H1 (cell line): ENCODE measurements at regions not wholly inside any gene's neighbourhood (a gene's known extent, or its start where the extent isn't known, plus 50 kb on each side); places are given as distances from the start of the nearest gene placed in this dataset.

ENCODE experiments used
- EZH2 ChIP-seq: fragments of 200-600 bp; sonication (generic); IDR thresholded peaks from 2 replicates; pipeline ENCODE4 v1.7.1; 2012; ENCODE audit warnings: low read depth, mild to moderate bottlenecking, moderate library complexity, low read length, inconsistent platforms; ENCODE audit not compliant: severe bottlenecking
- PHF8 ChIP-seq: fragments of 200-600 bp; sonication (generic); conservative IDR thresholded peaks from 2 replicates; pipeline ENCODE4 v1.7.1; 2012; ENCODE audit warnings: low read depth, mild to moderate bottlenecking, inconsistent platforms, low read length, moderate library complexity
- RBBP5 ChIP-seq: IDR thresholded peaks from 2 replicates; pipeline ENCODE4 v1.7.1; 2012; ENCODE audit warnings: low read depth, mild to moderate bottlenecking, inconsistent platforms, low read length, moderate library complexity, borderline replicate concordance
- SIN3A ChIP-seq, 2 experiments: IDR thresholded peaks in 1 of 2; conservative IDR thresholded peaks in 1 of 2; 2 replicates each; pipeline ENCODE4 v1.6.1; 2011 to 2012; ENCODE audit warnings: low read length in 2 of 2, improper control_type of control experiment in 1 of 2, low read depth in 1 of 2, mild to moderate bottlenecking in 1 of 2
- TAF1 ChIP-seq: IDR thresholded peaks from 2 replicates; pipeline ENCODE4 v1.6.1; 2011; ENCODE audit warnings: mild to moderate bottlenecking, low read depth, low read length
- TF ChIP-seq, protein P1 (sequence below): IDR thresholded peaks from 2 replicates; pipeline ENCODE4 v1.6.1; 2011; ENCODE audit warnings: low read depth, mild to moderate bottlenecking, low read length; ENCODE audit not compliant: insufficient read depth
- TF ChIP-seq, protein P2 (sequence below): IDR thresholded peaks from 2 replicates; pipeline ENCODE4 v1.6.1; 2012; ENCODE audit warnings: inconsistent platforms

DNA sequence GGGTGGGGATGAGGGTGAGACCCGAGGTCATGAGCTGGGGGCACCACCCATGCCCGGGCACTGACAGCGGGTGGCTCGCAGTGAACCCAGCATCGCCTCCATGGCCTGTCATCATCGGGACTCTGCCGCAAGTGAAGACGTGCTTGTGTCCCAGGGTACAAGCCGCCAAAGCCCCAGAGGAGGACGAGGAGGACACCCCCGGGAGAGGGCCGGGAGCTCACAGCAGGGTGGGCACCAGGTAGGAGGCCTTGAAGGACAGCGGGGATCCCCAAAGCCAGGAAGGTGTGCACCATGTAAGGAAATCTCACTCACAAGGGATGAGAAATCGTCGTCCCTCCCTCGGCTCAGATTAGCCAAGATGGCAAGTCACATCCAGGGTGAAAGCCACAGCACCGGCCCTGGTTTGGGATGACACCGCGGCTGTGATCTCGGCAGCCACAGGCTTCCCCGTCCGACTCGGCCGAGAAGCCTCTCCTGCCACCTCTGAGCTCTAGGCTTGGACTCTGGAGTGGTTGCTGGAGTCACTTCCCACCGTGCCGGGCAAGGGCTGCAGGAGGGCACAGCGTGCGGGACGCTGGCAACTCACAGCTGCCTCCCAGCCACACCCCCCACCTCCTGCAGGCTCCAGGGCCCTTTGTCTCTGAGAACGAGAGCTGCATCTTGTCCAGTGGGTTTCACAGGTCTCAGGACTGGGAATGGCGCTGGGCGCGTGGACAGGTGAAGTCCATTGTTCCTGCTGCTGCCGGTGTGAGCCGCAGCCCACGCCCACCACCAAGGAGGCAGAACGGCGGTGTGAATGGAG lies 81.6 kb upstream of the CTDP1 start (continued):
- TF ChIP-seq, protein P1, sequence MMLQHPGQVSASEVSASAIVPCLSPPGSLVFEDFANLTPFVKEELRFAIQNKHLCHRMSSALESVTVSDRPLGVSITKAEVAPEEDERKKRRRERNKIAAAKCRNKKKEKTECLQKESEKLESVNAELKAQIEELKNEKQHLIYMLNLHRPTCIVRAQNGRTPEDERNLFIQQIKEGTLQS = no peak
- TF ChIP-seq RBBP5 (no peak), EZH2 (no peak), TAF1 (no peak), SIN3A (conservative IDR thresholded peaks at IDR 0.05 in 1 of 2, IDR thresholded peaks at IDR 0.05 in 1 of 2; ENCODE audit: low read depth in 1 of 2, low read length in 2 of 2) (no peak), PHF8 (no peak)
- TF ChIP-seq, protein P2, sequence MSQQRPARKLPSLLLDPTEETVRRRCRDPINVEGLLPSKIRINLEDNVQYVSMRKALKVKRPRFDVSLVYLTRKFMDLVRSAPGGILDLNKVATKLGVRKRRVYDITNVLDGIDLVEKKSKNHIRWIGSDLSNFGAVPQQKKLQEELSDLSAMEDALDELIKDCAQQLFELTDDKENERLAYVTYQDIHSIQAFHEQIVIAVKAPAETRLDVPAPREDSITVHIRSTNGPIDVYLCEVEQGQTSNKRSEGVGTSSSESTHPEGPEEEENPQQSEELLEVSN = no peak
